ENCODE measurements at regions not wholly inside any gene's neighbourhood (a gene's known extent, or its start where the extent isn't known, plus 50 kb on each side); places are given as distances from the start of the nearest gene placed in this dataset.

GRCh38 chr3:124393340-124393739 is 336.9 kb upstream of the UMPS start:
- DNase-seq (ENCODE audit: low spot score) = no peak
- Histone ChIP-seq H3K4me1 (ENCODE audit: insufficient read depth, low read length) (no peaks in the 10 kb centered on the region), H3K36me3 (replicated peaks in 1 of 2; ENCODE audit: control insufficient read depth in 1 of 2, insufficient read depth in 2 of 2, low read length in 2 of 2) (no peaks in the 10 kb centered on the region), H4K20me1 (ENCODE audit: insufficient read depth, low read length) (no peaks in the 10 kb centered on the region), H3K4me2 (ENCODE audit: low read depth, low read length) (no peak overlapping the region), H2AFZ (ENCODE audit: low read length) (no peak overlapping the region), H3K27me3 (ENCODE audit: control insufficient read depth in 1 of 2, insufficient read depth in 2 of 2, low read length in 2 of 2) (no peaks in the 10 kb centered on the region), H3K79me2 (ENCODE audit: insufficient read depth, low read length) (no peaks in the 10 kb centered on the region), H3K4me3 (replicated peaks in 1 of 3; ENCODE audit: insufficient read depth in 1 of 3, low read depth in 2 of 3, low read length in 3 of 3) (no peak overlapping the region), H3K9ac (ENCODE audit: insufficient read depth, low read depth, low read length) (no peak overlapping the region), H3K9me3 (ENCODE audit: low read length) (no peaks in the 10 kb centered on the region), H3K27ac (ENCODE audit: extremely low read length, insufficient read depth, low read length) (no peak overlapping the region)
- FAIRE-seq = no peak
- intact Hi-C loops (cut with micrococcal nuclease; ENCODE audit: unreplicated experiment) = no loop called here
- in situ Hi-C loops (cut with HindIII; ENCODE audit: extremely low pct_ligation_motif_present, low pct_unique_long_range_greater_than_20kb) = no loop called here
- ChIA-PET POLR2A (no interaction called here), CTCF (ENCODE audit: low intra/inter-chr PET ratio, low total read pairs) (no interaction called here)
- no peak for ATAC-seq
- TF ChIP-seq ZBTB44 (CRISPR knock-in tag; IDR thresholded peaks at IDR 0.05) = no peak
- no peak for TF ChIP-seq ZNF83 (CRISPR knock-in tag; IDR thresholded peaks at IDR 0.05; ENCODE audit: borderline replicate concordance)
- TF ChIP-seq ZNF441 (CRISPR knock-in tag; IDR thresholded peaks at IDR 0.05; ENCODE audit: borderline replicate concordance) = no peak
- no peak for TF ChIP-seq CENPX (CRISPR knock-in tag; IDR thresholded peaks at IDR 0.05)
- TF ChIP-seq CENPBD1 (CRISPR knock-in tag; IDR thresholded peaks at IDR 0.05; ENCODE audit: borderline replicate concordance, low read depth) = no peak
- no peak for TF ChIP-seq LRRFIP1 (CRISPR knock-in tag; conservative IDR thresholded peaks at IDR 0.05)
- no peak for TF ChIP-seq AFF4 (CRISPR knock-in tag; IDR thresholded peaks at IDR 0.05)
- TF ChIP-seq HDAC2 (CRISPR knock-in tag; IDR thresholded peaks at IDR 0.05) = no peak
- TF ChIP-seq SKI (IDR thresholded peaks at IDR 0.05; ENCODE audit: partially characterized antibody) = no peak
- no peak for TF ChIP-seq MXD1 (CRISPR knock-in tag; IDR thresholded peaks at IDR 0.05)
- no peak for TF ChIP-seq HINFP (CRISPR knock-in tag; IDR thresholded peaks at IDR 0.05; ENCODE audit: low read depth)
- no peak for TF ChIP-seq ZNF10 (CRISPR knock-in tag; IDR thresholded peaks at IDR 0.05; ENCODE audit: borderline replicate concordance, low read depth)
- TF ChIP-seq HOXA3 (CRISPR knock-in tag; IDR thresholded peaks at IDR 0.05) = no peak
- TF ChIP-seq ZIK1 (CRISPR knock-in tag; IDR thresholded peaks at IDR 0.05; ENCODE audit: borderline replicate concordance, low read depth) = no peak
- no TSS peak for BruUV-seq (replicated peaks)
- 2% methylated on average over 2 of the region's 2 CpGs for WGBS (ENCODE audit: low lambda C conversion rate)

All from HepG2 (cell line).